ENCODE measurements at regions not wholly inside any gene's neighbourhood (a gene's known extent, or its start where the extent isn't known, plus 50 kb on each side); places are given as distances from the start of the nearest gene placed in this dataset.

- Histone ChIP-seq H3K4me1 (peaks cover 2 to 24% (median 13%) of the 10 kb centered on the region in 4 donors), H3K36me3 (no peaks in the 10 kb centered on the region), H3K4me3 (no peak overlapping the region), H3K9me3 (no peaks in the 10 kb centered on the region), H3K27me3 (no peaks in the 10 kb centered on the region), H3K27ac (no peak overlapping the region)
- DNase-seq: no peak
- TF ChIP-seq EP300 (IDR thresholded peaks at IDR 0.05; ENCODE audit: low read depth): no peak
- no peak for TF ChIP-seq CTCF (IDR thresholded peaks at IDR 0.05)
- TF ChIP-seq POLR2A (IDR thresholded peaks at IDR 0.05): no peak
- TF ChIP-seq POLR2AphosphoS5 (IDR thresholded peaks at IDR 0.05): no peak
- in situ Hi-C loops (cut with MboI; ENCODE audit: low pct_ligation_motif_present in 1 of 4, low pct_unique_long_range_greater_than_20kb in 1 of 4, low sequenced_read_pairs in 3 of 4) (loop anchor here in 1 of 4 donors (25.0 kb wide), 1 partner anchor 424 kb away; no protein-coding TSS in a partner anchor), intact Hi-C loops (cut with DNase I; ENCODE audit: low total_unique reads) (no loop called here)
- WGBS, 2 donors (ENCODE audit: low coverage in 1 of 2): 59 to 91% methylated on average over 3 to 8 of the region's 8 CpGs
Observed at GRCh38 chr9:121563425-121563824, 63.8 kb upstream of the GGTA1 start.

GRCh38 chr9:121563881-121564460, 64.3 kb upstream of the GGTA1 start:
- no peaks in the 10 kb centered on the region for H3K27me3 ChIP-seq
- intact Hi-C loops (cut with DNase I; ENCODE audit: low total_unique reads): no loop called here
- 75 to 88% methylated on average over 1 to 7 of the region's 7 CpGs for WGBS, 2 donors (ENCODE audit: low coverage in 1 of 2)

GRCh38 chr9:121564504-121565260, 65.0 kb upstream of the GGTA1 start:
- Histone ChIP-seq H3K4me3 (no peak overlapping the region), H3K9me3 (no peaks in the 10 kb centered on the region), H3K27me3 (no peaks in the 10 kb centered on the region), H3K4me1 (peaks cover 11 to 29% (median 22%) of the 10 kb centered on the region in 4 donors), H3K27ac (no peak overlapping the region), H3K36me3 (no peaks in the 10 kb centered on the region)
- WGBS, 2 donors (ENCODE audit: low coverage in 1 of 2): 68 to 100% methylated on average over 3 to 10 of the region's 11 CpGs
- in situ Hi-C loops (cut with MboI; ENCODE audit: low pct_ligation_motif_present in 1 of 4, low pct_unique_long_range_greater_than_20kb in 1 of 4, low sequenced_read_pairs in 3 of 4): loop anchor here in 1 of 4 donors (25.0 kb wide), 1 partner anchor 423 kb away; no protein-coding TSS in a partner anchor
- intact Hi-C loops (cut with DNase I; ENCODE audit: low total_unique reads): no loop called here
- TF ChIP-seq POLR2A (IDR thresholded peaks at IDR 0.05): no peak
- TF ChIP-seq EP300 (IDR thresholded peaks at IDR 0.05; ENCODE audit: low read depth): no peak
- no peak for TF ChIP-seq CTCF (IDR thresholded peaks at IDR 0.05)
- TF ChIP-seq POLR2AphosphoS5 (IDR thresholded peaks at IDR 0.05): no peak
- no peak for DNase-seq

More at GRCh38 chr9:121563881-121564460, 64.3 kb upstream of the GGTA1 start:
- H3K27ac ChIP-seq: no peak overlapping the region
- H3K4me1 ChIP-seq: peaks cover 6 to 24% (median 17%) of the 10 kb centered on the region in 4 donors
- no peaks in the 10 kb centered on the region for H3K9me3 ChIP-seq
- no peaks in the 10 kb centered on the region for H3K36me3 ChIP-seq
- H3K4me3 ChIP-seq: no peak overlapping the region
- in situ Hi-C loops (cut with MboI; ENCODE audit: low pct_ligation_motif_present in 1 of 4, low pct_unique_long_range_greater_than_20kb in 1 of 4, low sequenced_read_pairs in 3 of 4): loop anchor here in 1 of 4 donors (25.0 kb wide), 1 partner anchor 423 kb away; no protein-coding TSS in a partner anchor
- TF ChIP-seq CTCF (IDR thresholded peaks at IDR 0.05): no peak
- DNase-seq: no peak

Measured in transverse colon (tissue), 4 donors.